ENCODE measurements at regions not wholly inside any gene's neighbourhood (a gene's known extent, or its start where the extent isn't known, plus 50 kb on each side); places are given as distances from the start of the nearest gene placed in this dataset.

DNA sequence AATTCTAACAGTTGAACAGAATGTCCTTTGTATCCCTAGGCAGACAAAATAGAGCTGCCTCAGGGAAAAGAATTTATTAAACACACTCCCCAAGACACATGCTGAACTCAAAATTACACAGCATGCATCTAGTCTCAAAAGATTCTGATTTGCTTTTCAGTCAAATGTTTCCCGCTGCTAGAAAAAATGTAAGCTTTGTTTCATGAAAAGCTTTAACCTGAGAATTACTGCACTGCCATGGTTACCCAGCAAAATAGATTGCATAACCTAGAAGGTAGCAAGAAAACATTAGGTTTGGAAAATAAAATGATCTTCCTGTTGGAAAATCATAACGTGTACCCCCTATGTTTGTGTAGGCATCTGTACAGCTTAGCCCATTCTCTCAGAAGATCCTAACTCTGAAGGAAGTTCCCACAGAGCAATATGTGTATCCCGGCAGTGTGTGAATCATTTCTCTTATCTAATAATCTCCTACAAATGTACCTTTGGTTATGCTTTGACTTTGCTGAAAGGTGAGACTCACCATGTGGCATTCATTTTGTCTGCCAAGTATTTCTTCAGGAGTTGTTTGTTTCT is 646.9 kb downstream of the STPG2 start:
- H2AFZ ChIP-seq (ENCODE audit: low read length, unreplicated experiment): no peak overlapping the region
- H3K4me3 ChIP-seq (ENCODE audit: low read depth, low read length): no peak overlapping the region
- no peak overlapping the region for H3K27ac ChIP-seq (ENCODE audit: low read depth, low read length)
- no peaks in the 10 kb centered on the region for H3K27me3 ChIP-seq (ENCODE audit: insufficient read depth, low read length)
- no peaks in the 10 kb centered on the region for H3K36me3 ChIP-seq (ENCODE audit: insufficient read depth, low read length)
- H3K79me2 ChIP-seq (ENCODE audit: control insufficient read depth, insufficient read depth, low read length, unreplicated experiment): no peaks in the 10 kb centered on the region
- no peaks in the 10 kb centered on the region for H3K4me1 ChIP-seq (ENCODE audit: control insufficient read depth, insufficient read depth, low read length, unreplicated experiment)

- Histone ChIP-seq H3K4me3 (ENCODE audit: low read depth, low read length) (no peak overlapping the region), H3K79me2 (ENCODE audit: control insufficient read depth, insufficient read depth, low read length, unreplicated experiment) (no peaks in the 10 kb centered on the region), H3K4me1 (ENCODE audit: control insufficient read depth, insufficient read depth, low read length, unreplicated experiment) (no peaks in the 10 kb centered on the region), H3K36me3 (ENCODE audit: insufficient read depth, low read length) (no peaks in the 10 kb centered on the region), H3K27me3 (ENCODE audit: insufficient read depth, low read length) (no peaks in the 10 kb centered on the region), H3K27ac (ENCODE audit: low read depth, low read length) (no peak overlapping the region), H2AFZ (ENCODE audit: low read length, unreplicated experiment) (no peak overlapping the region)
Observed at GRCh38 chr4:97498875-97499274, 644.4 kb downstream of the STPG2 start.

GRCh38 chr4:97500423-97500822 is 642.9 kb downstream of the STPG2 start:
- Histone ChIP-seq H3K4me3 (ENCODE audit: low read depth, low read length) (no peak overlapping the region), H3K27ac (ENCODE audit: low read depth, low read length) (no peak overlapping the region)

GRCh38 chr4:97504713-97505112 is 638.6 kb downstream of the STPG2 start:
- H3K27ac ChIP-seq (ENCODE audit: low read depth, low read length): no peak overlapping the region
- H2AFZ ChIP-seq (ENCODE audit: low read length, unreplicated experiment): no peak overlapping the region
- no peak overlapping the region for H3K4me3 ChIP-seq (ENCODE audit: low read depth, low read length)
- no peaks in the 10 kb centered on the region for H3K27me3 ChIP-seq (ENCODE audit: insufficient read depth, low read length)
- H3K4me1 ChIP-seq (ENCODE audit: control insufficient read depth, insufficient read depth, low read length, unreplicated experiment): no peaks in the 10 kb centered on the region
- H3K36me3 ChIP-seq (ENCODE audit: insufficient read depth, low read length): no peaks in the 10 kb centered on the region
- H3K79me2 ChIP-seq (ENCODE audit: control insufficient read depth, insufficient read depth, low read length, unreplicated experiment): no peaks in the 10 kb centered on the region

More at GRCh38 chr4:97500423-97500822, 642.9 kb downstream of the STPG2 start:
- no peaks in the 10 kb centered on the region for H3K79me2 ChIP-seq (ENCODE audit: control insufficient read depth, insufficient read depth, low read length, unreplicated experiment)
- no peaks in the 10 kb centered on the region for H3K27me3 ChIP-seq (ENCODE audit: insufficient read depth, low read length)
- H3K4me1 ChIP-seq (ENCODE audit: control insufficient read depth, insufficient read depth, low read length, unreplicated experiment): no peaks in the 10 kb centered on the region
- no peaks in the 10 kb centered on the region for H3K36me3 ChIP-seq (ENCODE audit: insufficient read depth, low read length)
- no peak overlapping the region for H2AFZ ChIP-seq (ENCODE audit: low read length, unreplicated experiment)

- Histone ChIP-seq H3K27ac (ENCODE audit: low read depth, low read length) (no peak overlapping the region), H2AFZ (ENCODE audit: low read length, unreplicated experiment) (no peak overlapping the region), H3K4me3 (ENCODE audit: low read depth, low read length) (no peak overlapping the region), H3K36me3 (ENCODE audit: insufficient read depth, low read length) (no peaks in the 10 kb centered on the region), H3K79me2 (ENCODE audit: control insufficient read depth, insufficient read depth, low read length, unreplicated experiment) (no peaks in the 10 kb centered on the region), H3K27me3 (ENCODE audit: insufficient read depth, low read length) (no peaks in the 10 kb centered on the region), H3K4me1 (ENCODE audit: control insufficient read depth, insufficient read depth, low read length, unreplicated experiment) (no peaks in the 10 kb centered on the region)
Observed at GRCh38 chr4:97507587-97508245, 635.6 kb downstream of the STPG2 start.
